Activated CD4-positive, alpha-beta T cell treated with anti-CD3 and anti-CD28 coated beads, Interleukin-2, amount 10 ng/mL, durations not matched to agents 24 days and 14 days (primary cell): ENCODE measurements at regions not wholly inside any gene's neighbourhood (a gene's known extent, or its start where the extent isn't known, plus 50 kb on each side); places are given as distances from the start of the nearest gene placed in this dataset.

Experiments used
- DNase-seq: peaks from one replicate; pipeline ENCODE4 v3.0.0; 2022
- H3K27ac Mint-ChIP-seq: one replicate; pipeline ENCODE4 v1.8.0; 2022; ENCODE audit warnings: mild to moderate bottlenecking, mixed read lengths
- H3K27me3 Mint-ChIP-seq: one replicate; pipeline ENCODE4 v1.8.0; 2022; ENCODE audit warnings: mixed read lengths
- H3K36me3 Mint-ChIP-seq: one replicate; pipeline ENCODE4 v1.8.0; 2022; ENCODE audit warnings: low read depth, mild to moderate bottlenecking, mixed read lengths
- H3K4me1 Mint-ChIP-seq: one replicate; pipeline ENCODE4 v1.8.0; 2021; ENCODE audit warnings: mixed read lengths
- H3K4me3 Mint-ChIP-seq: one replicate; pipeline ENCODE4 v1.8.0; 2022; ENCODE audit warnings: mild to moderate bottlenecking, moderate library complexity, mixed read lengths
- H3K9me3 Mint-ChIP-seq: one replicate; pipeline ENCODE4 v1.8.0; 2021; ENCODE audit warnings: mixed read lengths
- intact Hi-C: fragments of 100-400 bp; cut with micrococcal nuclease; formaldehyde crosslinking; loops from one replicate; pipeline ENCODE4 v1.15.1; 2023

GRCh38 chr6:48859562-48860123 lies 603.4 kb downstream of the MMUT start:
- H3K4me3 Mint-ChIP-seq: no peak overlapping the region
- no peaks in the 10 kb centered on the region for H3K27me3 Mint-ChIP-seq
- no peak overlapping the region for H3K27ac Mint-ChIP-seq
- H3K4me1 Mint-ChIP-seq: no peaks in the 10 kb centered on the region
- peaks cover 3% of the 10 kb centered on the region for H3K9me3 Mint-ChIP-seq
- no peak for DNase-seq
- H3K36me3 Mint-ChIP-seq: no peaks in the 10 kb centered on the region
- intact Hi-C loops: no loop called here

- H3K9me3 Mint-ChIP-seq: peaks cover 9% of the 10 kb centered on the region
- no peak overlapping the region for H3K27ac Mint-ChIP-seq
- H3K27me3 Mint-ChIP-seq: no peaks in the 10 kb centered on the region
- intact Hi-C loops: no loop called here
- DNase-seq: no peak
- no peaks in the 10 kb centered on the region for H3K36me3 Mint-ChIP-seq
- no peak overlapping the region for H3K4me3 Mint-ChIP-seq
- no peaks in the 10 kb centered on the region for H3K4me1 Mint-ChIP-seq
Measured at GRCh38 chr6:48845219-48845618, 617.8 kb downstream of the MMUT start.

GRCh38 chr6:48844696-48845095 lies 618.4 kb downstream of the MMUT start:
- no peak overlapping the region for H3K27ac Mint-ChIP-seq
- no peak for DNase-seq
- H3K36me3 Mint-ChIP-seq: no peaks in the 10 kb centered on the region
- no peak overlapping the region for H3K4me3 Mint-ChIP-seq
- intact Hi-C loops: no loop called here
- no peaks in the 10 kb centered on the region for H3K27me3 Mint-ChIP-seq
- no peaks in the 10 kb centered on the region for H3K4me1 Mint-ChIP-seq
- H3K9me3 Mint-ChIP-seq: peaks cover 11% of the 10 kb centered on the region

- Mint-ChIP-seq H3K4me3 (no peak overlapping the region), H3K27me3 (no peaks in the 10 kb centered on the region), H3K9me3 (peaks cover 14% of the 10 kb centered on the region), H3K27ac (no peak overlapping the region), H3K4me1 (no peaks in the 10 kb centered on the region), H3K36me3 (no peaks in the 10 kb centered on the region)
- intact Hi-C loops: no loop called here
- DNase-seq: no peak
Measured at GRCh38 chr6:48840896-48841295, 622.2 kb downstream of the MMUT start.

- intact Hi-C loops: no loop called here
- no peak overlapping the region for H3K4me3 Mint-ChIP-seq
- H3K27me3 Mint-ChIP-seq: no peaks in the 10 kb centered on the region
- DNase-seq: no peak
- H3K4me1 Mint-ChIP-seq: no peaks in the 10 kb centered on the region
- no peak overlapping the region for H3K27ac Mint-ChIP-seq
- peaks cover 14% of the 10 kb centered on the region for H3K9me3 Mint-ChIP-seq
- H3K36me3 Mint-ChIP-seq: no peaks in the 10 kb centered on the region
Measured at GRCh38 chr6:48839206-48839605, 623.8 kb downstream of the MMUT start.

- intact Hi-C loops: no loop called here
- H3K4me3 Mint-ChIP-seq: no peak overlapping the region
- peaks cover 14% of the 10 kb centered on the region for H3K9me3 Mint-ChIP-seq
- no peak overlapping the region for H3K27ac Mint-ChIP-seq
- no peaks in the 10 kb centered on the region for H3K27me3 Mint-ChIP-seq
- no peaks in the 10 kb centered on the region for H3K36me3 Mint-ChIP-seq
- no peak for DNase-seq
- no peaks in the 10 kb centered on the region for H3K4me1 Mint-ChIP-seq
Measured at GRCh38 chr6:48837744-48838143, 625.3 kb downstream of the MMUT start.

- no peaks in the 10 kb centered on the region for H3K4me1 Mint-ChIP-seq
- no peak for DNase-seq
- H3K4me3 Mint-ChIP-seq: no peak overlapping the region
- no peaks in the 10 kb centered on the region for H3K27me3 Mint-ChIP-seq
- no peak overlapping the region for H3K27ac Mint-ChIP-seq
- intact Hi-C loops: no loop called here
- H3K9me3 Mint-ChIP-seq: peaks cover 7% of the 10 kb centered on the region
- H3K36me3 Mint-ChIP-seq: no peaks in the 10 kb centered on the region
Measured at GRCh38 chr6:48835421-48835958, 627.6 kb downstream of the MMUT start.

- Mint-ChIP-seq H3K36me3 (no peaks in the 10 kb centered on the region), H3K9me3 (peaks cover 3% of the 10 kb centered on the region), H3K27me3 (no peaks in the 10 kb centered on the region), H3K4me1 (no peaks in the 10 kb centered on the region), H3K27ac (no peak overlapping the region), H3K4me3 (no peak overlapping the region)
- intact Hi-C loops: no loop called here
- DNase-seq: no peak
Measured at GRCh38 chr6:48834706-48835105, 628.3 kb downstream of the MMUT start.

GRCh38 chr6:48833916-48834315 lies 629.1 kb downstream of the MMUT start:
- H3K36me3 Mint-ChIP-seq: no peaks in the 10 kb centered on the region
- no peaks in the 10 kb centered on the region for H3K27me3 Mint-ChIP-seq
- DNase-seq: no peak
- H3K4me3 Mint-ChIP-seq: no peak overlapping the region
- no peaks in the 10 kb centered on the region for H3K4me1 Mint-ChIP-seq
- intact Hi-C loops: no loop called here
- H3K9me3 Mint-ChIP-seq: no peaks in the 10 kb centered on the region
- no peak overlapping the region for H3K27ac Mint-ChIP-seq

- no peaks in the 10 kb centered on the region for H3K36me3 Mint-ChIP-seq
- H3K27me3 Mint-ChIP-seq: no peaks in the 10 kb centered on the region
- peaks cover 3% of the 10 kb centered on the region for H3K9me3 Mint-ChIP-seq
- no peak overlapping the region for H3K27ac Mint-ChIP-seq
- DNase-seq: no peak
- intact Hi-C loops: no loop called here
- H3K4me3 Mint-ChIP-seq: no peak overlapping the region
- H3K4me1 Mint-ChIP-seq: no peaks in the 10 kb centered on the region
Measured at GRCh38 chr6:48826901-48827701, 636.0 kb downstream of the MMUT start.

GRCh38 chr6:48826152-48826515 lies 636.9 kb downstream of the MMUT start:
- H3K4me3 Mint-ChIP-seq: no peak overlapping the region
- no peak overlapping the region for H3K27ac Mint-ChIP-seq
- H3K9me3 Mint-ChIP-seq: peaks cover 3% of the 10 kb centered on the region
- H3K27me3 Mint-ChIP-seq: no peaks in the 10 kb centered on the region
- no peaks in the 10 kb centered on the region for H3K4me1 Mint-ChIP-seq
- no peaks in the 10 kb centered on the region for H3K36me3 Mint-ChIP-seq
- intact Hi-C loops: no loop called here
- no peak for DNase-seq

GRCh38 chr6:48825501-48826151 lies 637.4 kb downstream of the MMUT start:
- H3K9me3 Mint-ChIP-seq: peaks cover 3% of the 10 kb centered on the region
- no peak overlapping the region for H3K27ac Mint-ChIP-seq
- intact Hi-C loops: no loop called here
- no peaks in the 10 kb centered on the region for H3K4me1 Mint-ChIP-seq
- DNase-seq: no peak
- no peaks in the 10 kb centered on the region for H3K27me3 Mint-ChIP-seq
- H3K4me3 Mint-ChIP-seq: no peak overlapping the region
- no peaks in the 10 kb centered on the region for H3K36me3 Mint-ChIP-seq

GRCh38 chr6:48818052-48818412 lies 645.0 kb downstream of the MMUT start:
- no peak overlapping the region for H3K27ac Mint-ChIP-seq
- DNase-seq: no peak
- H3K36me3 Mint-ChIP-seq: no peaks in the 10 kb centered on the region

GRCh38 chr6:48817333-48818051 lies 645.6 kb downstream of the MMUT start:
- Mint-ChIP-seq H3K4me3 (no peak overlapping the region), H3K9me3 (no peaks in the 10 kb centered on the region), H3K27ac (no peak overlapping the region), H3K4me1 (no peaks in the 10 kb centered on the region), H3K27me3 (no peaks in the 10 kb centered on the region), H3K36me3 (no peaks in the 10 kb centered on the region)
- intact Hi-C loops: no loop called here
- no peak for DNase-seq

More at GRCh38 chr6:48818052-48818412, 645.0 kb downstream of the MMUT start:
- H3K4me1 Mint-ChIP-seq: no peaks in the 10 kb centered on the region
- H3K9me3 Mint-ChIP-seq: peaks cover 3% of the 10 kb centered on the region
- H3K4me3 Mint-ChIP-seq: no peak overlapping the region
- H3K27me3 Mint-ChIP-seq: no peaks in the 10 kb centered on the region
- intact Hi-C loops: no loop called here
